Parathyroid adenoma (tissue), 2 donors: ENCODE measurements at regions not wholly inside any gene's neighbourhood (a gene's known extent, or its start where the extent isn't known, plus 50 kb on each side); places are given as distances from the start of the nearest gene placed in this dataset.

ENCODE experiments used
- H2AFZ ChIP-seq: fragments of 300-600 bp; sonication (generic); one replicate; pipeline ENCODE4 v1.7.0; 2017; ENCODE audit warnings: antibody characterized with exemption, mild to moderate bottlenecking
- H3K27ac ChIP-seq: fragments of 300-600 bp; sonication (generic); one replicate; pipeline ENCODE4 v1.7.0; 2017
- H3K27me3 ChIP-seq: fragments of 300-600 bp; sonication (generic); one replicate; pipeline ENCODE4 v1.7.0; 2017; ENCODE audit warnings: low read length; ENCODE audit not compliant: control insufficient read depth, insufficient read depth
- H3K36me3 ChIP-seq: fragments of 300-600 bp; sonication (generic); one replicate; pipeline ENCODE4 v1.7.0; 2017; ENCODE audit warnings: low read length; ENCODE audit not compliant: control insufficient read depth, insufficient read depth
- H3K4me1 ChIP-seq: fragments of 300-600 bp; sonication (generic); one replicate; pipeline ENCODE4 v1.7.0; 2017; ENCODE audit warnings: control low read depth
- H3K4me2 ChIP-seq: fragments of 300-600 bp; sonication (generic); one replicate; pipeline ENCODE4 v1.7.0; 2017; ENCODE audit warnings: low read length
- H3K4me3 ChIP-seq: fragments of 300-600 bp; sonication (generic); one replicate; pipeline ENCODE4 v1.7.0; 2017; ENCODE audit warnings: low read depth, low read length
- H3K79me2 ChIP-seq: fragments of 300-600 bp; sonication (generic); one replicate; pipeline ENCODE4 v1.7.0; 2017; ENCODE audit warnings: control low read depth
- H3K9ac ChIP-seq: fragments of 300-600 bp; sonication (generic); one replicate; pipeline ENCODE4 v1.7.0; 2017; ENCODE audit warnings: mild to moderate bottlenecking
- H3K9me3 ChIP-seq: fragments of 300-600 bp; sonication (generic); one replicate; pipeline ENCODE4 v1.7.0; 2017; ENCODE audit warnings: low read length; ENCODE audit not compliant: control insufficient read depth
- CTCF ChIP-seq: fragments of 300-600 bp; sonication (generic); IDR thresholded peaks from one replicate; pipeline ENCODE4 v1.7.0; 2017; ENCODE audit warnings: antibody characterized with exemption, mild to moderate bottlenecking
- donor health status: primary hyperparathyroidism.

GRCh38 chr5:5587474-5587873 lies 165.0 kb downstream of the ICE1 start:
- Histone ChIP-seq H3K9ac (no peak overlapping the region), H3K36me3 (no peaks in the 10 kb centered on the region), H3K27me3 (no peaks in the 10 kb centered on the region), H3K9me3 (no peaks in the 10 kb centered on the region), H3K4me3 (no peak overlapping the region), H3K4me2 (no peak overlapping the region), H3K27ac (no peak overlapping the region), H3K4me1 (no peaks in the 10 kb centered on the region), H3K79me2 (no peaks in the 10 kb centered on the region), H2AFZ (no peak overlapping the region)
- TF ChIP-seq CTCF, result no peak

GRCh38 chr5:5586721-5587120 lies 164.2 kb downstream of the ICE1 start:
- Histone ChIP-seq H3K4me3 (no peak overlapping the region), H3K79me2 (no peaks in the 10 kb centered on the region), H3K4me1 (no peaks in the 10 kb centered on the region), H3K36me3 (no peaks in the 10 kb centered on the region), H3K9ac (no peak overlapping the region), H3K4me2 (no peak overlapping the region), H3K27ac (no peak overlapping the region), H2AFZ (no peak overlapping the region), H3K27me3 (no peaks in the 10 kb centered on the region), H3K9me3 (no peaks in the 10 kb centered on the region)
- TF ChIP-seq CTCF, result no peak

GRCh38 chr5:5585751-5586341 lies 163.4 kb downstream of the ICE1 start:
- Histone ChIP-seq H3K27me3 (no peaks in the 10 kb centered on the region), H2AFZ (no peak overlapping the region), H3K27ac (no peak overlapping the region), H3K79me2 (no peaks in the 10 kb centered on the region), H3K4me3 (no peak overlapping the region), H3K36me3 (no peaks in the 10 kb centered on the region), H3K4me1 (no peaks in the 10 kb centered on the region), H3K4me2 (no peak overlapping the region), H3K9me3 (no peaks in the 10 kb centered on the region), H3K9ac (no peak overlapping the region)
- no peak for TF ChIP-seq CTCF

- Histone ChIP-seq H2AFZ (no peak overlapping the region), H3K4me3 (no peak overlapping the region), H3K4me2 (no peak overlapping the region), H3K27ac (no peak overlapping the region), H3K9ac (no peak overlapping the region), H3K27me3 (no peaks in the 10 kb centered on the region), H3K4me1 (no peaks in the 10 kb centered on the region), H3K79me2 (no peaks in the 10 kb centered on the region), H3K36me3 (no peaks in the 10 kb centered on the region), H3K9me3 (no peaks in the 10 kb centered on the region)
- TF ChIP-seq CTCF, result no peak
These were observed 162.3 kb downstream of the ICE1 start for GRCh38 chr5:5584751-5585150.

GRCh38 chr5:5584236-5584745 lies 161.8 kb downstream of the ICE1 start:
- Histone ChIP-seq H3K4me3 (no peak overlapping the region), H3K9me3 (no peaks in the 10 kb centered on the region), H3K27ac (no peak overlapping the region)

More at GRCh38 chr5:5584236-5584745, 161.8 kb downstream of the ICE1 start:
- TF ChIP-seq CTCF, result no peak
- H3K9ac ChIP-seq, result no peak overlapping the region
- no peaks in the 10 kb centered on the region for H3K27me3 ChIP-seq
- H3K4me2 ChIP-seq, result no peak overlapping the region
- no peak overlapping the region for H2AFZ ChIP-seq
- H3K79me2 ChIP-seq, result no peaks in the 10 kb centered on the region
- no peaks in the 10 kb centered on the region for H3K4me1 ChIP-seq
- H3K36me3 ChIP-seq, result no peaks in the 10 kb centered on the region
